Right lobe of liver (tissue), 4 donors: ENCODE measurements at regions not wholly inside any gene's neighbourhood (a gene's known extent, or its start where the extent isn't known, plus 50 kb on each side); places are given as distances from the start of the nearest gene placed in this dataset.
"Not testable (repeated sequence)": the region's sequence is repeated elsewhere in the genome, so short reads cannot be mapped to it uniquely, and the experiment has no call there.

Source experiments
- POLR2A ChIP-seq: fragments of 450-650 bp; IDR thresholded peaks from one replicate; pipeline ENCODE4 v1.6.1; 2017; ENCODE audit warnings: antibody characterized with exemption, mild to moderate bottlenecking
- TF ChIP-seq, protein P1 (sequence below), 4 donors: fragments of 200-600 bp in 3 of 4; fragments of 450-650 bp in 1 of 4; IDR thresholded peaks; one replicate each; pipeline versions ENCODE4 v1.5.1 to v1.8.0; 2016 to 2022; ENCODE audit warnings: antibody characterized with exemption in 4 of 4, mild to moderate bottlenecking in 2 of 4
- donor health status: DM: no; HTN: no; CAD: no.
- donor health status: DM: no; HTN: no; CAD: no.
- donor health status: DM: no; HTN: yes; CAD: no.

DNA sequence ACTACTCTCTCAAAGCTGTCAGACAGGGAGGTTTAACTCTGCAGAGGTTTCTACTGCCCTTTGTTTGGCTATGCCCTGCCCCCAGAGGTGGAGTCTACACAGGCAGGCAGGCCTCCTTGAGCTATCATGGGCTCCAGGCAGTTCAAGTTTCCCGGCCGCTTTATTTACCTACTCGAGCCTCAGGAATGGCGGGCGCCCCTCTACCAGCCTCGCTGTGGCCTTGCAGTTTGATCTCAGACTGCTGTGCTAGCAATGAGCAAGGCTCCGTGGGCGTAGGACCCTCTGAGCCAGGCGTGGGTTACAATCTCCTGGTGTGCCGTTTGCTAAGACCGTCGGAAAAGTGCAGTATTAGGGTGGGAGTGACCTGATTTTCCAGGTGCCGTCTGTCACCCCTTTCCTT is 124.3 kb downstream of the PTCHD1 start:
- TF ChIP-seq, protein P1, sequence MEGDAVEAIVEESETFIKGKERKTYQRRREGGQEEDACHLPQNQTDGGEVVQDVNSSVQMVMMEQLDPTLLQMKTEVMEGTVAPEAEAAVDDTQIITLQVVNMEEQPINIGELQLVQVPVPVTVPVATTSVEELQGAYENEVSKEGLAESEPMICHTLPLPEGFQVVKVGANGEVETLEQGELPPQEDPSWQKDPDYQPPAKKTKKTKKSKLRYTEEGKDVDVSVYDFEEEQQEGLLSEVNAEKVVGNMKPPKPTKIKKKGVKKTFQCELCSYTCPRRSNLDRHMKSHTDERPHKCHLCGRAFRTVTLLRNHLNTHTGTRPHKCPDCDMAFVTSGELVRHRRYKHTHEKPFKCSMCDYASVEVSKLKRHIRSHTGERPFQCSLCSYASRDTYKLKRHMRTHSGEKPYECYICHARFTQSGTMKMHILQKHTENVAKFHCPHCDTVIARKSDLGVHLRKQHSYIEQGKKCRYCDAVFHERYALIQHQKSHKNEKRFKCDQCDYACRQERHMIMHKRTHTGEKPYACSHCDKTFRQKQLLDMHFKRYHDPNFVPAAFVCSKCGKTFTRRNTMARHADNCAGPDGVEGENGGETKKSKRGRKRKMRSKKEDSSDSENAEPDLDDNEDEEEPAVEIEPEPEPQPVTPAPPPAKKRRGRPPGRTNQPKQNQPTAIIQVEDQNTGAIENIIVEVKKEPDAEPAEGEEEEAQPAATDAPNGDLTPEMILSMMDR (IDR thresholded peaks at IDR 0.05) = not testable (repeated sequence)
- not testable (repeated sequence) for TF ChIP-seq POLR2A
